Activated CD8-positive, alpha-beta T cell treated with anti-CD3 and anti-CD28 coated beads for 36 hours (primary cell): ENCODE measurements at regions not wholly inside any gene's neighbourhood (a gene's known extent, or its start where the extent isn't known, plus 50 kb on each side); places are given as distances from the start of the nearest gene placed in this dataset.
"Not testable (repeated sequence)": the region's sequence is repeated elsewhere in the genome, so short reads cannot be mapped to it uniquely, and the experiment has no call there.

Experiments
- ATAC-seq: fragments of 200-7000 bp; cut with Tn5 transposase; one replicate; pipeline ENCODE4 v1.10.0; 2021; ENCODE audit warnings: mild to moderate bottlenecking, moderate library complexity
- CTCF ChIA-PET: fragments of 350-600 bp; sonication (Branson Sonifier 250); formaldehyde crosslinking; loops from one replicate; lab custom pipeline; 2021; ENCODE audit warnings: antibody characterized with exemption; lab: Charles Lee
- POLR2A ChIA-PET: fragments of 350-600 bp; sonication (Branson Sonifier 250); formaldehyde crosslinking; loops from one replicate; lab custom pipeline; 2021; ENCODE audit warnings: antibody characterized with exemption; lab: Charles Lee
- DNase-seq: peaks from one replicate; pipeline ENCODE4 v3.0.0-alpha.2; 2020
- H3K27ac Mint-ChIP-seq: one replicate; pipeline ENCODE4 v1.8.0; 2021; ENCODE audit warnings: mild to moderate bottlenecking, mixed read lengths
- H3K27me3 Mint-ChIP-seq: one replicate; pipeline ENCODE4 v1.8.0; 2021; ENCODE audit warnings: mixed read lengths
- H3K36me3 Mint-ChIP-seq: one replicate; pipeline ENCODE4 v1.8.0; 2021; ENCODE audit warnings: low read depth, mixed read lengths
- H3K4me1 Mint-ChIP-seq: one replicate; pipeline ENCODE4 v1.8.0; 2021; ENCODE audit warnings: low read depth, mixed read lengths
- H3K4me3 Mint-ChIP-seq: one replicate; pipeline ENCODE4 v1.8.0; 2021; ENCODE audit warnings: mild to moderate bottlenecking, moderate library complexity, mixed read lengths
- H3K9me3 Mint-ChIP-seq: one replicate; pipeline ENCODE4 v1.8.0; 2021; ENCODE audit warnings: mixed read lengths
- CTCF ChIP-seq: fragments of 200-600 bp; IDR thresholded peaks from one replicate; pipeline ENCODE4 v1.8.0; 2022; ENCODE audit warnings: antibody characterized with exemption, mild to moderate bottlenecking
- intact Hi-C: fragments of 100-400 bp; cut with micrococcal nuclease; formaldehyde crosslinking; loops from one replicate; pipeline ENCODE4 v1.10.0; 2022

- intact Hi-C loops: no loop called here
- no peak overlapping the region for H3K4me3 Mint-ChIP-seq
- DNase-seq (no peak), ATAC-seq (no peak)
- ChIA-PET POLR2A (no interaction called here), CTCF (no interaction called here)
- no peak overlapping the region for H3K27ac Mint-ChIP-seq
- H3K9me3 Mint-ChIP-seq: peaks cover 18% of the 10 kb centered on the region
- no peak for TF ChIP-seq CTCF
- H3K4me1 Mint-ChIP-seq: no peaks in the 10 kb centered on the region
- H3K27me3 Mint-ChIP-seq: peaks cover 3% of the 10 kb centered on the region
- peaks cover 4% of the 10 kb centered on the region for H3K36me3 Mint-ChIP-seq
These were observed 114.4 kb downstream of the ENC1 start for GRCh38 chr5:74526111-74526510.

GRCh38 chr5:74524767-74525166 lies 115.8 kb downstream of the ENC1 start:
- H3K4me1 Mint-ChIP-seq, H3K36me3 Mint-ChIP-seq, H3K4me3 Mint-ChIP-seq, DNase-seq, ATAC-seq, CTCF ChIA-PET, intact Hi-C loops, POLR2A ChIA-PET, H3K27ac Mint-ChIP-seq, H3K27me3 Mint-ChIP-seq: not testable (repeated sequence)
- peaks cover 18% of the 10 kb centered on the region for H3K9me3 Mint-ChIP-seq

GRCh38 chr5:74523698-74524097 lies 116.8 kb downstream of the ENC1 start:
- H3K9me3 Mint-ChIP-seq: peaks cover 18% of the 10 kb centered on the region
- ATAC-seq, POLR2A ChIA-PET, DNase-seq, H3K36me3 Mint-ChIP-seq, H3K27me3 Mint-ChIP-seq, intact Hi-C loops, H3K27ac Mint-ChIP-seq, H3K4me3 Mint-ChIP-seq, CTCF ChIA-PET, H3K4me1 Mint-ChIP-seq: not testable (repeated sequence)

- H3K36me3 Mint-ChIP-seq, H3K4me1 Mint-ChIP-seq, H3K4me3 Mint-ChIP-seq, H3K27ac Mint-ChIP-seq, CTCF ChIA-PET, intact Hi-C loops, ATAC-seq, DNase-seq, POLR2A ChIA-PET, H3K27me3 Mint-ChIP-seq: not testable (repeated sequence)
- peaks cover 18% of the 10 kb centered on the region for H3K9me3 Mint-ChIP-seq
These were observed 117.7 kb downstream of the ENC1 start for GRCh38 chr5:74522838-74523237.

GRCh38 chr5:74521401-74521800 lies 119.1 kb downstream of the ENC1 start:
- DNase-seq (no peak), ATAC-seq (no peak)
- Mint-ChIP-seq H3K4me3 (no peak overlapping the region), H3K27me3 (peaks cover 7% of the 10 kb centered on the region), H3K4me1 (no peaks in the 10 kb centered on the region), H3K27ac (no peak overlapping the region), H3K36me3 (peaks cover 4% of the 10 kb centered on the region), H3K9me3 (peaks cover 18% of the 10 kb centered on the region)
- ChIA-PET CTCF (no interaction called here), POLR2A (no interaction called here)
- TF ChIP-seq CTCF: no peak
- intact Hi-C loops: no loop called here

GRCh38 chr5:74519679-74520078 lies 120.8 kb downstream of the ENC1 start:
- H3K27ac Mint-ChIP-seq: no peak overlapping the region
- intact Hi-C loops: no loop called here
- no peaks in the 10 kb centered on the region for H3K4me1 Mint-ChIP-seq
- no peak for DNase-seq
- POLR2A ChIA-PET: no interaction called here
- CTCF ChIA-PET: interaction anchor here (1.8 kb wide), 1 partner anchor 14 kb away, joined by 4 read pairs; no protein-coding TSS in a partner anchor
- peaks cover 9% of the 10 kb centered on the region for H3K27me3 Mint-ChIP-seq
- ATAC-seq: no peak
- peaks cover 13% of the 10 kb centered on the region for H3K9me3 Mint-ChIP-seq
- peaks cover 4% of the 10 kb centered on the region for H3K36me3 Mint-ChIP-seq
- H3K4me3 Mint-ChIP-seq: no peak overlapping the region
- no peak for TF ChIP-seq CTCF
